ENCODE measurements at regions not wholly inside any gene's neighbourhood (a gene's known extent, or its start where the extent isn't known, plus 50 kb on each side); places are given as distances from the start of the nearest gene placed in this dataset.

DNA sequence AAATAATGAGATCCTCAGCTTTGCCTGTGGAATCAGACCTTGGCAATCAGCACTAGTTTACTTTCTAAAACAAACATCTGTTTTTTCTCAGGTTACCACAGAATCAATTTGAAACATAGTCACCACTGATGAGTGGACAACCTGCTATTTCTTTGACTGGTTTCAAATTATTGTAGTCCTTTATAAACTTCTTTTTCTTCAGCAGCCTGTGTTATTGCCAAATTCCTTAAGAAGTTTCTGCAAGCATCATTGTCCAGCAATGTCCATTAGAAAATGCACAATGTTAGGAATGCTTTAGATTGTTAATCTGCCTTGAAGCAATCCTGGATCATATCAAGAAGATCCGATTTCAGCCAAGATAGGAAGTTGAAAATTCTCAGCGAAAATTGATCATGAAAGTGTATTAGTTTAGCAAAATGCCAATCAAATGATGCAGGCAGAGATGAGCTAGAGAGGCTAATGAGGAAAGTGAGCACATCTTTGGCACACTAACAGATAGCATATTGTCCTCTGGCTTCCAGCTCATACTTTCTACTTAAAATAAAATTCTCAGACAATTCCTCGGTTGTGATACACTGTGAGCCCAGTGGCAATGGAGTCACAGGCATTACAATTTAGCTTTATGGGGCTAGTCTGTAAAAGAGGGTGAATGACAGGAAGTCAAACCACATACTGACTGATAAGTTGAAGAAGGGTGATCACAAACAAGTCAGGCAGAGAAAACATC lies 270.6 kb downstream of the SLITRK6 start:
- H3K27ac ChIP-seq (ENCODE audit: low read depth, low read length), result no peak overlapping the region

DNA sequence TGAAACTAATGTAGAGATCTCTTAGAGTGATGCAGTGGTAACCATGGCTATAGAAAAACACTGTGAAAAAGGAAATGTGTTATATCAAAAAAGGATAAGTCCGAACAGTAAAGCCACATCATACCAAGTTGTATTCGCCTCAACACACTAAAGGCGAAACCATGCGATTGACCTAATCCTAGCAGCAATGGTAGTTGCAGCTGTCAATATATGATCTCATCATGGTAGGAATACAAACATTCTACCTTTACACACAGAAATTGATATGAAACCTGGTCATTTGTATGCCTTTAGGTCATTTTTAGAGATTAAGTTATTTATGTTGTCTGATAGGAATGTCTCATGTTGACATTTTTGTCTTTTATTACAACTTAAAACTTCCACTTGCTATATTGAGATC lies 271.9 kb downstream of the SLITRK6 start:
- Histone ChIP-seq H3K36me3 (ENCODE audit: control insufficient read depth, low read length) (no peaks in the 10 kb centered on the region), H3K9me3 (ENCODE audit: control insufficient read depth, insufficient read depth, low read length) (no peaks in the 10 kb centered on the region), H3K4me2 (ENCODE audit: low read length) (no peak overlapping the region), H3K27ac (ENCODE audit: low read depth, low read length) (no peak overlapping the region), H3K4me1 (ENCODE audit: control insufficient read depth, low read length) (no peaks in the 10 kb centered on the region), H4K20me1 (ENCODE audit: control insufficient read depth, insufficient read depth, low read depth, low read length) (no peaks in the 10 kb centered on the region), H3K4me3 (ENCODE audit: low read length) (no peak overlapping the region), H3F3A (ENCODE audit: control insufficient read depth, insufficient read depth) (no peaks in the 10 kb centered on the region), H3K9me2 (replicated peaks; ENCODE audit: control insufficient read depth, low read length) (no peaks in the 10 kb centered on the region), H3K79me2 (ENCODE audit: control insufficient read depth, low read length) (no peaks in the 10 kb centered on the region), H3K27me3 (ENCODE audit: control insufficient read depth, low read length) (no peaks in the 10 kb centered on the region)
- TF ChIP-seq, protein P1, sequence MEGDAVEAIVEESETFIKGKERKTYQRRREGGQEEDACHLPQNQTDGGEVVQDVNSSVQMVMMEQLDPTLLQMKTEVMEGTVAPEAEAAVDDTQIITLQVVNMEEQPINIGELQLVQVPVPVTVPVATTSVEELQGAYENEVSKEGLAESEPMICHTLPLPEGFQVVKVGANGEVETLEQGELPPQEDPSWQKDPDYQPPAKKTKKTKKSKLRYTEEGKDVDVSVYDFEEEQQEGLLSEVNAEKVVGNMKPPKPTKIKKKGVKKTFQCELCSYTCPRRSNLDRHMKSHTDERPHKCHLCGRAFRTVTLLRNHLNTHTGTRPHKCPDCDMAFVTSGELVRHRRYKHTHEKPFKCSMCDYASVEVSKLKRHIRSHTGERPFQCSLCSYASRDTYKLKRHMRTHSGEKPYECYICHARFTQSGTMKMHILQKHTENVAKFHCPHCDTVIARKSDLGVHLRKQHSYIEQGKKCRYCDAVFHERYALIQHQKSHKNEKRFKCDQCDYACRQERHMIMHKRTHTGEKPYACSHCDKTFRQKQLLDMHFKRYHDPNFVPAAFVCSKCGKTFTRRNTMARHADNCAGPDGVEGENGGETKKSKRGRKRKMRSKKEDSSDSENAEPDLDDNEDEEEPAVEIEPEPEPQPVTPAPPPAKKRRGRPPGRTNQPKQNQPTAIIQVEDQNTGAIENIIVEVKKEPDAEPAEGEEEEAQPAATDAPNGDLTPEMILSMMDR (IDR thresholded peaks at IDR 0.05; ENCODE audit: low read depth, low read length, poor library complexity, severe bottlenecking), result no peak
- TF ChIP-seq EZH2phosphoT487 (IDR thresholded peaks at IDR 0.05; ENCODE audit: borderline replicate concordance, low read length), result no peak

More for the DNA sequence above, 270.6 kb downstream of the SLITRK6 start:
- H3K4me1 ChIP-seq (ENCODE audit: control insufficient read depth, low read length), result no peaks in the 10 kb centered on the region
- H4K20me1 ChIP-seq (ENCODE audit: control insufficient read depth, insufficient read depth, low read depth, low read length), result no peaks in the 10 kb centered on the region
- no peak overlapping the region for H3K4me2 ChIP-seq (ENCODE audit: low read length)
- no peaks in the 10 kb centered on the region for H3K27me3 ChIP-seq (ENCODE audit: control insufficient read depth, low read length)
- H3K9me2 ChIP-seq (replicated peaks; ENCODE audit: control insufficient read depth, low read length), result no peaks in the 10 kb centered on the region
- H3K79me2 ChIP-seq (ENCODE audit: control insufficient read depth, low read length), result no peaks in the 10 kb centered on the region
- no peaks in the 10 kb centered on the region for H3K36me3 ChIP-seq (ENCODE audit: control insufficient read depth, low read length)
- no peak overlapping the region for H3K4me3 ChIP-seq (ENCODE audit: low read length)
- no peak for TF ChIP-seq EZH2phosphoT487 (IDR thresholded peaks at IDR 0.05; ENCODE audit: borderline replicate concordance, low read length)
- TF ChIP-seq, protein P1 (IDR thresholded peaks at IDR 0.05; ENCODE audit: low read depth, low read length, poor library complexity, severe bottlenecking), result no peak
- no peaks in the 10 kb centered on the region for H3K9me3 ChIP-seq (ENCODE audit: control insufficient read depth, insufficient read depth, low read length)
- no peaks in the 10 kb centered on the region for H3F3A ChIP-seq (ENCODE audit: control insufficient read depth, insufficient read depth)

DNA sequence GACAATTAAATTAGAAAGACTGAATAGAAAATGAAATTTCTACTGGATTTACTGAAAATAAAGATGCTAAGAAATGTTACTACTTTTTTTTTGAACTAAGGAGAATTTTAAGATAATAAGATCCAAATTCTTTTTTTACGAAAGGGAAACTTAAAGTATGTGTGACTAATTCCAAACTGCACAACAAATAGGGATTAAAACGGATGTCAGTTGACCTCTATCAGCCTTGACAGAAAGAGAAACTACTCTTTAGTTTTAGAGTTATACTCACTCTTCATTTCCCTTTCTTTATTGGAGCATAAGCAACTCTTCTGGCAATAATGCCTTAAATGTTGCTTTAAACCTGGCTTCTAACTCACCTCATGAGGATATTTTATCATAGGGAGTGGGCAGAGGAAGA lies 273.8 kb downstream of the SLITRK6 start:
- H4K20me1 ChIP-seq (ENCODE audit: control insufficient read depth, insufficient read depth, low read depth, low read length), result no peaks in the 10 kb centered on the region
- no peak overlapping the region for H3K4me2 ChIP-seq (ENCODE audit: low read length)
- no peaks in the 10 kb centered on the region for H3K27me3 ChIP-seq (ENCODE audit: control insufficient read depth, low read length)
- H3K36me3 ChIP-seq (ENCODE audit: control insufficient read depth, low read length), result no peaks in the 10 kb centered on the region
- H3K4me1 ChIP-seq (ENCODE audit: control insufficient read depth, low read length), result no peaks in the 10 kb centered on the region
- H3K79me2 ChIP-seq (ENCODE audit: control insufficient read depth, low read length), result no peaks in the 10 kb centered on the region
- H3K9me3 ChIP-seq (ENCODE audit: control insufficient read depth, insufficient read depth, low read length), result no peaks in the 10 kb centered on the region
- H3K27ac ChIP-seq (ENCODE audit: low read depth, low read length), result no peak overlapping the region
- H3K4me3 ChIP-seq (ENCODE audit: low read length), result no peak overlapping the region
- H3K9me2 ChIP-seq (replicated peaks; ENCODE audit: control insufficient read depth, low read length), result no peaks in the 10 kb centered on the region
- TF ChIP-seq EZH2phosphoT487 (IDR thresholded peaks at IDR 0.05; ENCODE audit: borderline replicate concordance, low read length), result no peak
- TF ChIP-seq, protein P1 (IDR thresholded peaks at IDR 0.05; ENCODE audit: low read depth, low read length, poor library complexity, severe bottlenecking), result no peak
- H3F3A ChIP-seq (ENCODE audit: control insufficient read depth, insufficient read depth), result no peaks in the 10 kb centered on the region

Measured in DOHH2 (cell line).